ENCODE measurements at regions not wholly inside any gene's neighbourhood (a gene's known extent, or its start where the extent isn't known, plus 50 kb on each side); places are given as distances from the start of the nearest gene placed in this dataset.
A peak's percentile ranks its signal among the peaks of the same experiment; 100 is the strongest.

DNA sequence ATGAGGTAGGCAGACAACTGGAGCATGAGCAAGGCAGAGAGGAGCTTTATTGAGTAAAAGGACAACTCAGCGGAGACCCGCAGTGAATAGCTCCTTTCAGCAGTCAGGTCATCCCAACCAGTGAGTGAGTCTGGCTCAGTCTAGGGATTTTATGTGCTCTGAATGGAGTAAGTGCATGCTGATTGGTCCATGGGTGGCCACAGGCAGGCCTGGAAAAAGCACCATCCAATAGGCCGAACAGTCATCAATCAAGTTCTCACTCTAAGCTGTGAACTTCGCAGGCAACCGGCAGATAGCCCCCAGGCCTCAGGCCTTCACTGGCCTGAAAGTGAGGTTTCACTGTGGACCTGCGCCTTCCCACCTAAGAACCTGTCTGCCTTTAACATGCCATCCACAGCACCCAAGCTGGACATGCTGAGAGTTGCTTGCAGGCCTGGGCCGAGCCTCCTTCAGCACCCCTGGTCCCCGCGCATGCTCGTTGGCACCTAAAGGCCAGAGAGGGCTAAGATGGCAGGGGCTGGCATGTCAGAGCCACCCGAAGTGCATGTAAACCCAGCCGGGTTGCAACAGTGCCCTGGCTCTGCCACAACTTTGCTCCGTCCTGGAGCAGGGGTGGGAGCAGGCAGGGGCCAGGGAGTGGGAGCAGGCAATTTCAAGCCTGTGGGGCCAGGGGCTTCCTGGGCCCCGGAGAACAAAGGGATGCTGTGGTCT lies 698.7 kb downstream of the SLITRK1 start:
- no peak overlapping the region for H3K4me3 ChIP-seq
- 80 to 90% (median 86%) methylated on average over 13 to 14 of the region's 14 CpGs for WGBS, 3 donors
- intact Hi-C loops (cut with DNase I) = no loop called here
- no peak overlapping the region for H3K27ac ChIP-seq
- H3K9me3 ChIP-seq = no peaks in the 10 kb centered on the region
- H3K27me3 ChIP-seq (ENCODE audit: insufficient read depth in 3 of 3, low read length in 2 of 3) = no peaks in the 10 kb centered on the region
- H3K36me3 ChIP-seq (ENCODE audit: insufficient read depth in 1 of 2, low read depth in 1 of 2) = no peaks in the 10 kb centered on the region
- DNase-seq = peak in 1 of 2 donors; percentile 22
- TF ChIP-seq, protein P1, sequence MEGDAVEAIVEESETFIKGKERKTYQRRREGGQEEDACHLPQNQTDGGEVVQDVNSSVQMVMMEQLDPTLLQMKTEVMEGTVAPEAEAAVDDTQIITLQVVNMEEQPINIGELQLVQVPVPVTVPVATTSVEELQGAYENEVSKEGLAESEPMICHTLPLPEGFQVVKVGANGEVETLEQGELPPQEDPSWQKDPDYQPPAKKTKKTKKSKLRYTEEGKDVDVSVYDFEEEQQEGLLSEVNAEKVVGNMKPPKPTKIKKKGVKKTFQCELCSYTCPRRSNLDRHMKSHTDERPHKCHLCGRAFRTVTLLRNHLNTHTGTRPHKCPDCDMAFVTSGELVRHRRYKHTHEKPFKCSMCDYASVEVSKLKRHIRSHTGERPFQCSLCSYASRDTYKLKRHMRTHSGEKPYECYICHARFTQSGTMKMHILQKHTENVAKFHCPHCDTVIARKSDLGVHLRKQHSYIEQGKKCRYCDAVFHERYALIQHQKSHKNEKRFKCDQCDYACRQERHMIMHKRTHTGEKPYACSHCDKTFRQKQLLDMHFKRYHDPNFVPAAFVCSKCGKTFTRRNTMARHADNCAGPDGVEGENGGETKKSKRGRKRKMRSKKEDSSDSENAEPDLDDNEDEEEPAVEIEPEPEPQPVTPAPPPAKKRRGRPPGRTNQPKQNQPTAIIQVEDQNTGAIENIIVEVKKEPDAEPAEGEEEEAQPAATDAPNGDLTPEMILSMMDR (IDR thresholded peaks at IDR 0.05) = no peak
- no peaks in the 10 kb centered on the region for H3K4me1 ChIP-seq
- ATAC-seq = no peak

DNA sequence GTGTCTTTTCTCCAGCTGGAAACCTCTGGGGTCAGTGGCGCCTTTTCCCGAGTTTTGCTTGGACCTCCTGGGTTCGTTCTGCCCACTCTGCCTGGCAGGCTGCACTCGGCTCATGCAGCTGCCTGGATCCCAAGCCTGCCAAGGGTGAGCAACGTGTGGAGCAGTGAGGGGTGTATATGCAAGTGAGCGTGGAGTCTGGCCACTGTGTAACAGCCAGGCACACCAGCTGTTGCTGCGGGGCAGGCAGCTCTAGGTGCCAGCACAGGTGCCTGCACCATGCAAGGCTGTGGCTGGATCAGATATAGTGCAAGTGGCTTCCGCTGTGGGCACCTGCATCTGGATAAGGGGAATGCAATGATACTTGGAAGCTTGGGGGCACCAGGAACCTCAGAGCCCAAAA lies 699.4 kb downstream of the SLITRK1 start:
- TF ChIP-seq, protein P1 (IDR thresholded peaks at IDR 0.05) = no peak
- intact Hi-C loops (cut with DNase I) = no loop called here
- ATAC-seq (no peak), DNase-seq (peak in 1 of 2 donors; percentile 17)
- 63 to 71% (median 67%) methylated on average over 8 of the region's 8 CpGs for WGBS, 3 donors
- Histone ChIP-seq H3K27me3 (ENCODE audit: insufficient read depth in 3 of 3, low read length in 2 of 3) (no peaks in the 10 kb centered on the region), H3K27ac (no peak overlapping the region), H3K9me3 (no peaks in the 10 kb centered on the region), H3K4me3 (no peak overlapping the region), H3K4me1 (no peaks in the 10 kb centered on the region), H3K36me3 (ENCODE audit: insufficient read depth in 1 of 2, low read depth in 1 of 2) (no peaks in the 10 kb centered on the region)

DNA sequence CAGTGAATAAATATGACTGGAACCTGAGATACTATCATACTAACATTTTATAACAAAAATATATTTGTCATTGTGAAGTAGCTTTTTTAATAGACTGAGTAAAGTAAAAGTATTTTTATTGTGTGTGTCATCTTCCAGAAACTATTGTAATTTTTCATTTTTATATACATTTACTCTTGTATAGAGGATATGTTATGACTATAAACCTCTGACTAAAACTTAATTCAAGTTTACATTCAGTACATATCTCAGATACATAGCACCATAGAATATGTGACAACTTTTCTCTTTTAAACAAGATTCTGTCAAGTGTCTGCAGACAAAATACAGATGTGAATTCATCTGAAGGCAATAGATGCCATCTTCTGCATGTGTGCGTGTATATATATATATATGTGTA lies 704.3 kb downstream of the SLITRK1 start:
- no peak overlapping the region for H3K27ac ChIP-seq
- no peaks in the 10 kb centered on the region for H3K36me3 ChIP-seq (ENCODE audit: insufficient read depth in 1 of 2, low read depth in 1 of 2)
- TF ChIP-seq, protein P1 (IDR thresholded peaks at IDR 0.05) = no peak
- H3K4me3 ChIP-seq = no peak overlapping the region
- no peaks in the 10 kb centered on the region for H3K4me1 ChIP-seq
- H3K27me3 ChIP-seq (ENCODE audit: insufficient read depth in 3 of 3, low read length in 2 of 3) = no peaks in the 10 kb centered on the region
- ATAC-seq (no peak), DNase-seq (no peak)
- intact Hi-C loops (cut with DNase I) = no loop called here
- WGBS, 3 donors = 0% methylated on average over 1 of the region's 1 CpG
- H3K9me3 ChIP-seq = no peaks in the 10 kb centered on the region

- H3K4me3 ChIP-seq = no peak overlapping the region
- H3K9me3 ChIP-seq = no peaks in the 10 kb centered on the region
Measured at GRCh38 chr13:83168590-83168989, 713.7 kb downstream of the SLITRK1 start.

More at GRCh38 chr13:83168590-83168989, 713.7 kb downstream of the SLITRK1 start:
- H3K27me3 ChIP-seq (ENCODE audit: insufficient read depth in 3 of 3, low read length in 2 of 3) = no peaks in the 10 kb centered on the region
- H3K27ac ChIP-seq = no peak overlapping the region
- WGBS, 3 donors = 22 to 40% (median 36%) methylated on average over 1 of the region's 1 CpG
- TF ChIP-seq, protein P1 (IDR thresholded peaks at IDR 0.05) = no peak
- no peaks in the 10 kb centered on the region for H3K4me1 ChIP-seq
- no peaks in the 10 kb centered on the region for H3K36me3 ChIP-seq (ENCODE audit: insufficient read depth in 1 of 2, low read depth in 1 of 2)
- intact Hi-C loops (cut with DNase I) = no loop called here
- ATAC-seq = no peak
- DNase-seq = no peak
